HCEC 1CT (cell line): ENCODE measurements at regions not wholly inside any gene's neighbourhood (a gene's known extent, or its start where the extent isn't known, plus 50 kb on each side); places are given as distances from the start of the nearest gene placed in this dataset.
"Not testable (repeated sequence)": the region's sequence is repeated elsewhere in the genome, so short reads cannot be mapped to it uniquely, and the experiment has no call there.

Experiments used
- DNase-seq: peaks from one replicate; pipeline ENCODE4 v3.0.0-alpha.2; 2017

GRCh38 chr6:11961923-11962322 lies 50.2 kb upstream of the HIVEP1 start:
- DNase-seq = no peak

- DNase-seq = no peak
Measured at GRCh38 chr6:11960909-11961779, 51.0 kb upstream of the HIVEP1 start.

GRCh38 chr6:11956781-11957180 lies 55.3 kb upstream of the HIVEP1 start:
- no peak for DNase-seq

- no peak for DNase-seq
Measured at GRCh38 chr6:11953641-11954040, 58.5 kb upstream of the HIVEP1 start.

GRCh38 chr6:11952316-11952715 lies 59.8 kb upstream of the HIVEP1 start:
- no peak for DNase-seq

GRCh38 chr6:11951868-11952267 lies 60.2 kb upstream of the HIVEP1 start:
- DNase-seq = no peak

GRCh38 chr6:11950109-11950508 lies 62.0 kb upstream of the HIVEP1 start:
- no peak for DNase-seq

- DNase-seq = no peak
Measured at GRCh38 chr6:11947575-11947974, 64.5 kb upstream of the HIVEP1 start.

- DNase-seq = no peak
Measured at GRCh38 chr6:11947063-11947462, 65.0 kb upstream of the HIVEP1 start.

GRCh38 chr6:11944111-11944510 lies 68.0 kb upstream of the HIVEP1 start:
- no peak for DNase-seq

- no peak for DNase-seq
Measured at GRCh38 chr6:11943060-11943459, 69.1 kb upstream of the HIVEP1 start.

- no peak for DNase-seq
Measured at GRCh38 chr6:11942185-11942864, 69.8 kb upstream of the HIVEP1 start.

- not testable (repeated sequence) for DNase-seq
Measured at GRCh38 chr6:11940532-11941166, 71.5 kb upstream of the HIVEP1 start.

- DNase-seq = no peak
Measured at GRCh38 chr6:11938285-11938890, 73.7 kb upstream of the HIVEP1 start.

GRCh38 chr6:11934638-11935037 lies 77.5 kb upstream of the HIVEP1 start:
- no peak for DNase-seq

GRCh38 chr6:11932892-11933291 lies 79.2 kb upstream of the HIVEP1 start:
- not testable (repeated sequence) for DNase-seq

GRCh38 chr6:11931296-11932035 lies 80.6 kb upstream of the HIVEP1 start:
- DNase-seq = no peak

- not testable (repeated sequence) for DNase-seq
Measured at GRCh38 chr6:11930834-11931233, 81.3 kb upstream of the HIVEP1 start.

- no peak for DNase-seq
Measured at GRCh38 chr6:11930240-11930639, 81.9 kb upstream of the HIVEP1 start.

- DNase-seq = no peak
Measured at GRCh38 chr6:11929241-11929835, 82.8 kb upstream of the HIVEP1 start.

- no peak for DNase-seq
Measured at GRCh38 chr6:11926594-11927407, 85.3 kb upstream of the HIVEP1 start.
